Gastroesophageal sphincter (tissue), 4 donors: ENCODE measurements at regions not wholly inside any gene's neighbourhood (a gene's known extent, or its start where the extent isn't known, plus 50 kb on each side); places are given as distances from the start of the nearest gene placed in this dataset.

Source experiments
- ATAC-seq: fragments of 150-250 bp; one replicate; pipeline ENCODE4 v1.9.1; 2016; ENCODE audit warnings: mild to moderate bottlenecking, moderate library complexity
- H3K27ac ChIP-seq, 4 donors: fragments of 200-600 bp; sonication (generic) in 3 of 4; 1 replicate in 3 of 4; 2 replicates in 1 of 4; pipeline ENCODE4 v1.5.1; 2016 to 2019
- H3K27me3 ChIP-seq: fragments of 200-600 bp; sonication (generic); one replicate; pipeline ENCODE4 v1.5.1; 2019
- H3K36me3 ChIP-seq, 2 donors: fragments of 200-600 bp; sonication (generic); one replicate each; pipeline ENCODE4 v1.5.1; 2019; ENCODE audit warnings: control low read depth in 1 of 2
- H3K4me1 ChIP-seq, 3 donors: fragments of 200-600 bp; sonication (generic); 1 replicate in 2 of 3; 2 replicates in 1 of 3; pipeline ENCODE4 v1.5.1; 2016 to 2019; ENCODE audit warnings: control low read depth in 2 of 3
- H3K4me3 ChIP-seq, 2 donors: fragments of 200-600 bp; sonication (generic); one replicate each; pipeline ENCODE4 v1.5.1; 2019; ENCODE audit warnings: mild to moderate bottlenecking in 1 of 2, moderate library complexity in 1 of 2
- H3K9me3 ChIP-seq, 3 donors: fragments of 200-600 bp; sonication (generic); one replicate each; pipeline ENCODE4 v1.5.1; 2017 to 2019; ENCODE audit warnings: control low read depth in 2 of 3
- CTCF ChIP-seq, 4 experiments: fragments of 200-600 bp in 2 of 4; fragments of 450-650 bp in 2 of 4; sonication (generic) in 1 of 4; IDR thresholded peaks; one replicate each; pipeline ENCODE4 v1.5.1; 2017 to 2019; ENCODE audit warnings: antibody characterized with exemption in 4 of 4, mild to moderate bottlenecking in 2 of 4, moderate library complexity in 2 of 4
- EP300 ChIP-seq: sonication (generic); formaldehyde crosslinking; IDR thresholded peaks from one replicate; pipeline ENCODE4 v1.6.1; 2017; ENCODE audit warnings: antibody characterized with exemption, mild to moderate bottlenecking
- POLR2A ChIP-seq, 2 donors: fragments of 450-650 bp; IDR thresholded peaks; one replicate each; pipeline ENCODE4 v1.6.1; 2017; ENCODE audit warnings: antibody characterized with exemption in 2 of 2, mild to moderate bottlenecking in 2 of 2, moderate library complexity in 1 of 2
- POLR2AphosphoS5 ChIP-seq: sonication (generic); formaldehyde crosslinking; IDR thresholded peaks from one replicate; pipeline ENCODE4 v1.6.1; 2017; ENCODE audit warnings: antibody characterized with exemption
- WGBS, 2 donors: methylation state at CpG; one replicate each; pipeline ENCODE4 v1.1.5; 2018; ENCODE audit warnings: low coverage in 1 of 2; 5-methylcytosine and 5-hydroxymethylcytosine counted together

- no peak for ATAC-seq
- no peak for TF ChIP-seq POLR2A (IDR thresholded peaks at IDR 0.05)
- no peak for TF ChIP-seq CTCF (IDR thresholded peaks at IDR 0.05)
- no peak for TF ChIP-seq POLR2AphosphoS5
- no peak for TF ChIP-seq EP300
- Histone ChIP-seq H3K27me3 (no peaks in the 10 kb centered on the region), H3K9me3 (no peaks in the 10 kb centered on the region), H3K4me3 (no peak overlapping the region), H3K27ac (no peak overlapping the region), H3K4me1 (peaks cover 0 to 17% (median 9%) of the 10 kb centered on the region in 3 donors), H3K36me3 (no peaks in the 10 kb centered on the region)
- WGBS, 2 donors, result 85 to 90% methylated on average over 2 of the region's 2 CpGs
Measured at GRCh38 chr3:107973152-107973551, 117.7 kb downstream of the CD47 start.

GRCh38 chr3:107970993-107971580 is 119.7 kb downstream of the CD47 start:
- no peak for ATAC-seq
- Histone ChIP-seq H3K27me3 (no peaks in the 10 kb centered on the region), H3K27ac (no peak overlapping the region), H3K4me3 (no peak overlapping the region), H3K9me3 (no peaks in the 10 kb centered on the region), H3K36me3 (no peaks in the 10 kb centered on the region), H3K4me1 (peaks cover 0 to 17% (median 9%) of the 10 kb centered on the region in 3 donors)
- WGBS, 2 donors, result 50 to 60% methylated on average over 1 of the region's 1 CpG
- TF ChIP-seq EP300, result no peak
- no peak for TF ChIP-seq POLR2AphosphoS5
- TF ChIP-seq CTCF (IDR thresholded peaks at IDR 0.05), result no peak
- TF ChIP-seq POLR2A (IDR thresholded peaks at IDR 0.05), result no peak

- no peak overlapping the region for H3K4me3 ChIP-seq
- ATAC-seq, result peak; percentile 35
- no peak for TF ChIP-seq POLR2A (IDR thresholded peaks at IDR 0.05)
- TF ChIP-seq POLR2AphosphoS5, result peak; percentile 35
Measured at GRCh38 chr3:107969994-107970819, 120.6 kb downstream of the CD47 start.

DNA sequence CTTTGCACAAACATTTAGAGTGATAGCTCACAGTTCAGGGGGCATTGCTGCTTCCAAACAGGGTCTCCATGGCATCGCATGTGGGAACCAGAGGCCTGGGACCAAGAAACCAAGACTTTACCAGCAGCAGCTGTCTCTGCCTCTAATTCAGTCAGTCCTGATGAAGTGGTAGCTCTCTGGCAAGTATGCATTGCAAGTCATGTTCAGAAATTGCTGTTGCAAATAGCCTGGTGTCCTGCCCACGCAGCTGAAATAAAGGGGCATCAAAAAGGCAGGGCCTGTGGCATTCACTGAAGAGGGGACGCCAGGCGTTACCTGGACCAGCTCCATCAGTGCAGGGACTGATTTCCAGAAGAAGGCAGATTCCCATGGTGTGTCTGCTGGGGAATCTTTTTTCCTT is 121.3 kb downstream of the CD47 start:
- Histone ChIP-seq H3K4me1 (peaks cover 0 to 17% (median 9%) of the 10 kb centered on the region in 3 donors), H3K36me3 (no peaks in the 10 kb centered on the region), H3K4me3 (no peak overlapping the region), H3K27me3 (no peaks in the 10 kb centered on the region), H3K27ac (no peak overlapping the region), H3K9me3 (no peaks in the 10 kb centered on the region)
- ATAC-seq, result no peak
- 90 to 100% methylated on average over 3 to 4 of the region's 4 CpGs for WGBS, 2 donors
- TF ChIP-seq CTCF (IDR thresholded peaks at IDR 0.05) (no peak), POLR2A (IDR thresholded peaks at IDR 0.05) (no peak), POLR2AphosphoS5 (no peak), EP300 (no peak)

More at GRCh38 chr3:107969994-107970819, 120.6 kb downstream of the CD47 start:
- H3K36me3 ChIP-seq, result no peaks in the 10 kb centered on the region
- H3K9me3 ChIP-seq, result no peaks in the 10 kb centered on the region
- H3K4me1 ChIP-seq, result peaks cover 0 to 17% (median 9%) of the 10 kb centered on the region in 3 donors
- H3K27me3 ChIP-seq, result no peaks in the 10 kb centered on the region
- 40 to 49% methylated on average over 4 to 6 of the region's 9 CpGs for WGBS, 2 donors
- peak overlapping the region in 2 of 4 donors; percentile 22 to 30 for H3K27ac ChIP-seq

DNA sequence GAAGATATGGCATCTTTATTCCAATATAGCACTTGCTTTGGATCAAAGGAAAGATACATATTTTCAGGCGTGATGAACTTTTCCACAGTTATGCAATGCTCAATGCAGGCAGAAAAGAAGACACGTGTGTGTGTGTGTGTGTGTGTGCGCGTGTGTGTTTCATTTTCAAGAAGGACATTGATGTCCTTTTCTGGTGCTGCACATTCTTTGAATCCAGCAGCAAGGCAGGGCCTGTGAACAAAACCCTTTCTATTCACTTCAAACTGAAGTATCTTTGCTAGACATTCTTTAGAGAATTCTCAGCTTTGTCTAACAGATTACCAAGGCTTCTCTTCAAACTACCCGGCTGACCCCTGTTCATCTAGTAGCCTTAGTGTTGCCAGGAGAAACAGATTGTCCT is 124.6 kb downstream of the CD47 start:
- H3K9me3 ChIP-seq, result no peaks in the 10 kb centered on the region
- ATAC-seq, result no peak
- H3K4me3 ChIP-seq, result no peak overlapping the region
- peaks cover 0 to 17% (median 9%) of the 10 kb centered on the region in 3 donors for H3K4me1 ChIP-seq
- no peak overlapping the region for H3K27ac ChIP-seq
- no peaks in the 10 kb centered on the region for H3K27me3 ChIP-seq
- H3K36me3 ChIP-seq, result no peaks in the 10 kb centered on the region
- TF ChIP-seq CTCF (IDR thresholded peaks at IDR 0.05) (no peak), POLR2AphosphoS5 (no peak), EP300 (no peak), POLR2A (IDR thresholded peaks at IDR 0.05) (no peak)
- WGBS, 2 donors, result 65 to 72% methylated on average over 4 to 5 of the region's 5 CpGs
